ENCODE measurements at regions not wholly inside any gene's neighbourhood (a gene's known extent, or its start where the extent isn't known, plus 50 kb on each side); places are given as distances from the start of the nearest gene placed in this dataset.

GRCh38 chr5:15243301-15244020 lies 256.5 kb upstream of the FBXL7 start (continued):
- TF ChIP-seq CHD7 (IDR thresholded peaks at IDR 0.05; ENCODE audit: insufficient replicate concordance, low read length), result no peak
- TF ChIP-seq SP4 (IDR thresholded peaks at IDR 0.05; ENCODE audit: low read length), result no peak

All from H1 (cell line).